Colon (tissue), 2 donors: ENCODE measurements at regions not wholly inside any gene's neighbourhood (a gene's known extent, or its start where the extent isn't known, plus 50 kb on each side); places are given as distances from the start of the nearest gene placed in this dataset.
"Not testable (repeated sequence)": the region's sequence is repeated elsewhere in the genome, so short reads cannot be mapped to it uniquely, and the experiment has no call there.

Experiments
- FAIRE-seq: peaks from 2 replicates; lab custom pipeline; 2012; peaks lifted over from hg19 to GRCh38; lab: Jason Lieb, UNC
- donor health status: control.
- donor health status: control.

- FAIRE-seq = no peak
Measured at GRCh38 chr13:79986890-79987289, 354.0 kb downstream of the SPRY2 start.

DNA sequence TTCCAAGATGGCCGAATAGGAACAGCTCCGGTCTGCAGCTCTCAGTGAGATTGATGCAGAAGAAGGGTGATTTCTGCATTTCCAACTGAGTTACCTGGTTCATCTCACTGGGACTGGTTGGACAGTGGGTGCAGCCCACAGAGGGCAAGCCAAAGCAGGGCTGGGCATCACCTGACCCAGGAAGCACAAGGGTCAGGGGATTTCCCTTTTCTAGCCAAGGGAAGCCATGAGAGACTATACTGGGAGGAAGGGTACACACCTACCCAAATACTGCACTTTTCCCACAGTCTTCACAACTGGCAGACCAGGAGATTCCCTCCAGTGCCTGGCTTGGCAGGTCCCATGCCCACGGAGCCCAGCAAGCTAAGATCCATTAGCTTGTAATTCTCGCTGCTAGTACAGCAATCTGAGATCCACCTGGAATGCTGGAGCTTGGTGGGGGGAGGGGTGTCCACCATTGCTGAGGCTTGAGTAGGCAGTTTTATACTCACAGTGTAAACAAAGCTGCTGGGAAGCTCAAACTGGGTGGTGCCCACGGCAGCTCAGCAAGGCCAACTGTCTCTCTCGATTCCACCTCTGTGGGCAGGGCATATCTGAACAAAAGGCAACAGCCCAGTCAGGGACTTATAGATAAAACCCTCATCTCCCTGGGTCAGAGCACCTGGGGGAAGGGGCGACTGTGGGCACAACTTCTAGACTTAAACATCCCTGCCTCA is 365.8 kb downstream of the SPRY2 start:
- not testable (repeated sequence) for FAIRE-seq

DNA sequence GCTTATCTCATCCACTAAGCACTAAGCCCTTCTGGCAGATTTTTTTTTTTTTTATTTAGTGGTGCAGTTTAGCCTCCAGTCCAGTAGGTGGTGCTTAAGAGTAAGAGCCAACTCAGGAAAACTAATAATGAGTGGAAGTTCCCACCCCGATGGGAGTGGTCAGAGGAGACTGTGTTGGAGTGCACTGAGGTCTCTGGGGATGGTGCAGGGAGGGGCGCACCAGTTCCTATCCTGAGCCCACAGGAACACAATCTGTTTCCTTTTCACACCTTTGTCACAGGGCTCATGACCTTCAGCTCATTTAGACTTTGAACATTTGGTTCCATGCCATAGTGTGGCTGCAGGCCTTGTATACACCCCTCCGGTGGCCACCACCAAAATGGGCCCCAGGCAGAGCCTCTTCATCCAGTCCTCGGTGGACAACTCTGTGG is 367.4 kb downstream of the SPRY2 start:
- FAIRE-seq = no peak

DNA sequence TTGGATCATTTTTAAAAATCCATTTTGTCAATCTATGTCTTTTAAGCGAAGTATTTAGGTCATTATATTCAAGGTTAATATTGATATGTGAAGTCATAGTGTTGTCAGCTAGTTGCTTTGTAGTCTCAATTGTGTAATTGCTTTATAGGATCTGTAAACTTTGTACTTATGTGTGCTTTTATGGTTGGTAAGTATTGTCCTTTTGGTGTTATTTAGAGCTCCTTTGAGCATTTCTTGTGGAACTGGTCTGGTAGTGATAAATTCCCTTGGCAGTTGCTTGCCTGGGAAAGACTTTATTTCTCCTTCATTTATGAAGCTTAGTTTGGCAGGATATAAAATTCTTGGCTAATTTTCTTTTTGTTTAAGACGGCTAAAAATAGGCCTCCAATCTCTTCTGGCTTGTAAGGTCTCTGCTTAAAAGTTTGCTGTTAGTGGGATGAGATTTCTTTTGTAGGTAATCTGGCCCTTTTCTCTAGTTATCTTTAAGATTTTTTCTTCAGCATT is 368.8 kb downstream of the SPRY2 start:
- FAIRE-seq = no peak

GRCh38 chr13:79966493-79966895 is 374.4 kb downstream of the SPRY2 start:
- FAIRE-seq = no peak

GRCh38 chr13:79966059-79966458 is 374.9 kb downstream of the SPRY2 start:
- FAIRE-seq = no peak

DNA sequence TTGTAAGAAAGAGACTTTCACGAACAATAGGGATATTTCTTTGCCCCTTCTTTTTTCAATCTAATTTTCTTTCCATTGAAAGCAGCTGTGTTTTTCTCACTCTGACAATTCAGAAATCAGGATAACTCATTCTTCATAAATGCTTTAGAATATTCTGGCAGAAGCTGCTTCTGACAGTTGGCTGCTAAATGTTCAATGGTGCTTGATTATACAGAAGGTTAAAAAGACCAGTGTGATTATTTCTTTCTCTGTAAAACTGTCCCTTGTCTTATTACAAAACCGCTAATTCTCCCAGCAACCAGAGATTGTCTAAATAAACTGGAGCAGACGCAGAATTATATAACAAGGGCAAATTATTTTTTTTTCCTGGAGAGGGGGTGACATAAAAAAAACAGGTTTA is 394.4 kb downstream of the SPRY2 start:
- FAIRE-seq = no peak

DNA sequence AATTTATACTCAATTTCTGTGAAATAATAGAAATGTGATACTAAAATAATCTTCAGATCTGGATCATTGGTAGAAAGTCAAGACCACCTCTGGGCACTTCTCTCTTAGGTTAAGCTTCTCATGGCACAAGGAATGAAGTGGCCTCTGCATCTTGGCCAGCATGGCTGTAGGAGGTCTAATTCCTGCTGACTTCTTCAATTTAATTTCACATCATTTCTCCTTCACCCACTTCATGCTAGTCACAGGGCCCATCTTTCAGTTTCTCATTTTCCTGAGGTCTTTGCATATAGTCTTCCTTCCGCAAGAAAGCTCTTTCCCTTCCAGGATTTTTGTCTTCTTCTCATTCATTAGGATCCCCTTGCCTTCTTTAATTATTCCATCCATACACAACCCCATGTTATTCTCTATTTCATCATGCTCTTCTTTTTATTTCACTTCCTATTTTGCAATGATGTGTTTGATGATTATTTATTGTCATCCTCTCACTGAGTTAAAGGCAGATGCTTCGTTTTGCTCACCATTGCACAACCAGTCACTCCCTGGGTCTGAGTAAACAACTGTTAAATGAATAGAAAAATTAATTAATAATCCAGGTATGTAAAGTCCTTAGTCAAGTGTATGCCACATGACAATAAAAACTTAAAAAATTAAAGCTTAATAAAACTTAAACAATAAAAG is 397.4 kb downstream of the SPRY2 start:
- no peak for FAIRE-seq

DNA sequence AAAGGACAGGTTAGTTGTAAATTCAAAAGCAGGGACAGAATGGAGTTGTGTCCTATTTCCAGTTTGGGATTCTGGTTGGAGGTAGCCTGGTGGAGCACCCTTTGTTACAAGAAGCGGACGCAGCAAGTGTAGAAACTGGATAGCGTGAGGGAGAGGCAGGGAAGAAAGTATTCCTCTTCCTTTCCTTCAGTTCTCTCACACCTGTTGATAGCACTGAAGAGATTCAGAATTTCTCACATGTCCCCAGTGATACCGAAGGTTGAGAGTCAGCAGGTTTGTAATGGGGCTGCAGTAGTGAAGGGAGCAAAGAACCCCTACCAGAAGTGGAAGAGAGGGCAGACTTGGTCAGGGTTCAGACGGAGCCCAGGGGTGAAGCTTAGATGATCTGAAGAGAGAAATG is 399.2 kb downstream of the SPRY2 start:
- FAIRE-seq = no peak

DNA sequence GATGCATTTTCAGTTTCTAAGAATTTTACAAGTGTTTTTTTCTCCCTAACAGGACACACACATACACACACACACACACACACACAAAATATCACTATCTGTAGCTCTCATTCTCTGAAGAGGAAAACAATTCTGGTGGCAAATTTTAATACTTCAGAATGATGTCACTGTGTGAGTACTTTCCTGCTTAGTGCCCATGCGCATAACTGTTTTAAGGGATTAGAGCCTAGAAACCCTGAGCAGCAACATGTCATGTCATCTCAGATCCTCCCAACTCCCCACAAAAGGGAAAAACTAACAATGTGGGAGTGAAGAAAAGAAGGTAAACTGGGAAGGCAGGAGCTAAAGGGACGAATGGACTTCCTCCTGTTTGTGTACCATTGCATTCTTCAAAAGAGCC is 401.2 kb downstream of the SPRY2 start:
- no peak for FAIRE-seq

- no peak for FAIRE-seq
Measured at GRCh38 chr13:79937771-79938216, 403.1 kb downstream of the SPRY2 start.

- no peak for FAIRE-seq
Measured at GRCh38 chr13:79937311-79937710, 403.6 kb downstream of the SPRY2 start.

DNA sequence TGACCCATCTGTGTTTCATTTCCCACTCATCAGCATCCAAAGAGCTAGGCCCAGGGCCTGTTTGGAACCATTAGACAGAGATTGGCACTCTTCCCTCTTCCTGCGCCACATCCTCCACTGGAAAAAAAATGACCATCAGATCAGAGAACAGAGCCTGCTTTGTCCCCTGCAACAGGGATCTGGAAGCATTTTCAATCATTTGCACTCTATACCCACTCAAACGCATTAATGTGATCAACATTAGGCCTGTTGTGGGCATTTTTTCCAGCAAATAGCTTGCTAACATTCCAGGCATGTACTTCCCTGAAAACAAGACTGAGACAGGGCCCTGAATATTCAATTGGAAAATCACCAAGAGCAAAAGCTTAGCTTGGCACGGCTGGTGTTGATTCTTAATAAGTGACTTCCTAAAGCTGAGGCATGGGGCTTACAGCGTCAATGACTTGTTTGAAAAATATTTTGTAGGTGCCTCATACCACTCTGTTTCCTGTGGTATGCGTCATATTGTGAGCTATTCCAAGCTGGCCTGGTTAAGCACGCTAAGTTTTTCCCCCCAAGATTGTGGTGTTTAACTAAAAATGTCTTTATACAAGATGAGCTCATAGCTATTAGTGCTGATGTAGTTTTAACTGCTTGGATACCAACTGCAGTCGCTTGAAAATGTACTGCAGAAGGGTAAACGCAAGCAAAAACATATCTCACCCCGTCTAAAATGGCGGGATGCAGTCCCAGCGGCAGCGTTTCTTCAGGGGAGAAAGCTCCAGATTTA is 404.4 kb downstream of the SPRY2 start:
- no peak for FAIRE-seq

DNA sequence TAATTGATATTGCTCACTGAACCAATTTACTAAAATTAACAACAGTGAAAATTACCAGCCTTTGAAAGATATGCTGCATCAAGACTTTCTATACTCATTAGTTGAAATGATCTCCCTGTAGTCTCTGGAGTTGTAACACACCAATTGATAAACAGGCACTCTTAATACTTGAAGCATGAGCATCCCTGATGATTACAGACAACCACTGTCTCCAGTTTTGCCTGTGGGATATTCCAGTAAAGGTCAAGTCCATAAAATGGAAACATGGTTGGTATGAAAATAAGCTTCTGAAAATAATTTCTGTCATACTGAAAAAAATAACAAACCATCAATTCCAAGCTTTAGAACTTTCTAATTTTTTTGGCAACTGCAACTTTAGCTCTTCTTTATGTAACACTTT is 405.8 kb downstream of the SPRY2 start:
- FAIRE-seq = no peak

GRCh38 chr13:79933389-79933788 is 407.5 kb downstream of the SPRY2 start:
- FAIRE-seq = no peak

GRCh38 chr13:79932556-79932955 is 408.4 kb downstream of the SPRY2 start:
- no peak for FAIRE-seq

DNA sequence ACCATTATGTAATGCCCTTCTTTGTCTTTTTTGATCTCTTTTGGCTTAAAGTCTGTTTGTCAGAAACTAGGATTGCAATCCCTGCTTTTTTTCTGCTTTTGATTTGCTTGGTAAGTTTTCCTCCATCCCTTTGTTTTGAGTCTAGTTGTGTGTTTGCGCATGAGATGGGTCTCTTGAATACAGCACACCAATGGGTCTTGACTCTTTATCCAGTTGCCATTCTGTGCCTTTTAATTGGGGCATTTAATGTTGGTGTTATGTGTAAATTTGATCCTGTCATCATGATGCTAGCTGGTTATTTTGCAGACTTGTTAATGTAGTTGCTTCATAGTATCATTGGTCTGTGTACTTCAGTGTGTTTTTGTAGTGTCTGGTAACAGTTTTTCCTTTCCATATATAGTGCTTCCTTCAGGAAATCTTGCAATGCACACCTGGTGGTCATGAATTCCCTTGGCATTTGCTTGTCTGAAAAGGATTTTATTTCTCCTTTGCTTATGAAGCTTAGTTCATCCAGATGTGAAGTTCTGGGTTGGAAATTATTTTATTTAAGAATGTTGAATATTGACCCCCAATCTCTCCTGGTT is 416.9 kb downstream of the SPRY2 start:
- not testable (repeated sequence) for FAIRE-seq

GRCh38 chr13:79919091-79919490 is 421.8 kb downstream of the SPRY2 start:
- no peak for FAIRE-seq

DNA sequence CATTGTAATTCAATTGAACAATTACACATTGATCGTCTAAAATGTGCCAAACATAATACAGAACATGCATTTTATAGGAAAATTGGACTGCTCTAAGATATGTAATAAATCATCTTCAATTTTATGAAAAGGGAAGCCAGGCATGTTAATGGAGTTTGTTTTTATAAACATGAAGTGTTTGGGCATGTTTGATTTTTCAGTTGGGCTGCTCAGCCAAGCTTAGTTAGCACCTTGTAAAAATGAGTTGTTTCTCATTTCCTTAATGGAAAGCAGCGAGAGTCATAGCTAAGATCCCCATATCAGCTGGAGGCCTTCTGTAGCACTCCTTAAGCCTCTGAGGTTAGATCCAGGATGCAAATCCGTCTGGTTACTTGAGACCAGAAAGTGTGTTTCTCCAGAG is 422.3 kb downstream of the SPRY2 start:
- FAIRE-seq = no peak

DNA sequence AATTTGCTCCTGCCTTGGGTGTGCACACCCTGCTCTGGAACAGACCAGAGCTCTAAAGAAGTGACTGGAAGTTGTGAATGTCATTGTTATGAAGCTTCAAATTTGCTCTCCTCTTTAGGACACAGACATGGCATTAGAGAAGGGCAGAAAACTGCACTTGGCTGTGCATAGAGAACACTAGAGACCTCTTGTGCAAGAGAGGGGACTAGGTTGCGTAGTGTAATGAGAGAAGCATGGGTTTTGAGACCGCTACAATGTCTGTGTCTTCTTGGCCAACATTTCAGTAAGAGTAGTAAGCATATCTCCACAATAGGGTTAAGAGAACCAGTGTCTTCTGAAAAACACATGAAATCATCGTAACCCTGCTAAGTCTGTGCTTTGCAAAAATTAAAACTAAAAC is 423.3 kb downstream of the SPRY2 start:
- FAIRE-seq = no peak

DNA sequence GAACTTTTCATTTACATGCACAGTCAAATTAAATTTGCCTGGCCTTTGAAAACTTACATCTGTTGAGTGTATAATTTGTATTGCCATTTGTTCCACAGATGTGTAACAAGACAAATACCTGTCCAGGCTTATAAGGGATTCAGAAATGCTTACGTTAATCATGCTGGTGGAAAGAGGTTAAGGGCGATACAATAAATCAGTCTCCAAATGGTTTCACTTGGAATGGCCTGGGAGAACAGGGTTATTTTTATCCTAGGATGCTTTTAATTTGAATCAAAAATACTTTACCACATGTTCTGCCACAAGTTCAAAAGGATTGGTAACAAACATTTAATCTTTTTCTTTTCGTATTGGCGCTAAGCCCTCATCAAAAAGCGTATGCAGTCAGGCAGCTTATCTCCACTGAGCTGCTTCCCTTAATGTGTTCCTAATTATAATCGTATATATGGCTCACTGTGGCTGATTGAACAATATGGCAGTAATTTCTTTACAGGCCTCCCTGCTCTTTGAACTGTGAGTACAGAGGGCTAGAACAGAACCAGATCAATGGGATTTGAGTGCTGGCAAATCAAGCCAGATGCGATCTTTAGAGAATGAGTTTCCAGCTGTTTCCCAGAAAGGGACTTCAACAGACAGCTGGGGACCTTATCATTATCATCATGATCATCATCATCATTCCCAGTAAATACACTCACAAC is 425.7 kb downstream of the SPRY2 start:
- FAIRE-seq = no peak
